Lower lobe of right lung (tissue), 2 donors: ENCODE measurements at regions not wholly inside any gene's neighbourhood (a gene's known extent, or its start where the extent isn't known, plus 50 kb on each side); places are given as distances from the start of the nearest gene placed in this dataset.
"Not testable (repeated sequence)": the region's sequence is repeated elsewhere in the genome, so short reads cannot be mapped to it uniquely, and the experiment has no call there.

ENCODE experiments used
- ATAC-seq, 2 donors: fragments of 200-7000 bp; cut with Tn5 transposase; one replicate each; pipeline ENCODE4 v1.9.1; 2020 to 2022; ENCODE audit warnings: mild to moderate bottlenecking in 2 of 2, moderate library complexity in 2 of 2
- DNase-seq: peaks from one replicate; pipeline ENCODE4 v3.0.0-alpha.2; 2020
- H3K27ac ChIP-seq: fragments of 200-600 bp; one replicate; pipeline ENCODE4 v1.8.0; 2022
- H3K27me3 ChIP-seq: fragments of 200-600 bp; one replicate; pipeline ENCODE4 v1.8.0; 2022; ENCODE audit warnings: low read depth
- H3K36me3 ChIP-seq: fragments of 200-600 bp; one replicate; pipeline ENCODE4 v1.8.0; 2022; ENCODE audit warnings: mild to moderate bottlenecking
- H3K4me1 ChIP-seq: fragments of 200-600 bp; one replicate; pipeline ENCODE4 v1.8.0; 2022
- H3K4me3 ChIP-seq: fragments of 200-600 bp; one replicate; pipeline ENCODE4 v1.8.0; 2022; ENCODE audit warnings: mild to moderate bottlenecking
- H3K9me3 ChIP-seq: fragments of 200-600 bp; one replicate; pipeline ENCODE4 v1.8.0; 2022
- intact Hi-C: fragments of 100-400 bp; cut with DNase I; formaldehyde crosslinking; loops from one replicate; pipeline ENCODE4 v1.11.0; 2022
- TF ChIP-seq, protein P1 (sequence below): fragments of 200-600 bp; IDR thresholded peaks from one replicate; pipeline ENCODE4 v1.8.0; 2022; ENCODE audit warnings: antibody characterized with exemption, mild to moderate bottlenecking
- donor health status: DM: no; HTN: yes; CAD: no; lungs with severe emphysema.

GRCh38 chr7:65279795-65280194 is 93.9 kb upstream of the ZNF92 start:
- ATAC-seq (no peak), DNase-seq (no peak)
- intact Hi-C loops = no loop called here
- peaks cover 6% of the 10 kb centered on the region for H3K27me3 ChIP-seq
- no peaks in the 10 kb centered on the region for H3K36me3 ChIP-seq
- no peak overlapping the region for H3K27ac ChIP-seq
- TF ChIP-seq, protein P1, sequence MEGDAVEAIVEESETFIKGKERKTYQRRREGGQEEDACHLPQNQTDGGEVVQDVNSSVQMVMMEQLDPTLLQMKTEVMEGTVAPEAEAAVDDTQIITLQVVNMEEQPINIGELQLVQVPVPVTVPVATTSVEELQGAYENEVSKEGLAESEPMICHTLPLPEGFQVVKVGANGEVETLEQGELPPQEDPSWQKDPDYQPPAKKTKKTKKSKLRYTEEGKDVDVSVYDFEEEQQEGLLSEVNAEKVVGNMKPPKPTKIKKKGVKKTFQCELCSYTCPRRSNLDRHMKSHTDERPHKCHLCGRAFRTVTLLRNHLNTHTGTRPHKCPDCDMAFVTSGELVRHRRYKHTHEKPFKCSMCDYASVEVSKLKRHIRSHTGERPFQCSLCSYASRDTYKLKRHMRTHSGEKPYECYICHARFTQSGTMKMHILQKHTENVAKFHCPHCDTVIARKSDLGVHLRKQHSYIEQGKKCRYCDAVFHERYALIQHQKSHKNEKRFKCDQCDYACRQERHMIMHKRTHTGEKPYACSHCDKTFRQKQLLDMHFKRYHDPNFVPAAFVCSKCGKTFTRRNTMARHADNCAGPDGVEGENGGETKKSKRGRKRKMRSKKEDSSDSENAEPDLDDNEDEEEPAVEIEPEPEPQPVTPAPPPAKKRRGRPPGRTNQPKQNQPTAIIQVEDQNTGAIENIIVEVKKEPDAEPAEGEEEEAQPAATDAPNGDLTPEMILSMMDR = no peak
- no peaks in the 10 kb centered on the region for H3K4me1 ChIP-seq
- H3K4me3 ChIP-seq = no peak overlapping the region
- no peaks in the 10 kb centered on the region for H3K9me3 ChIP-seq

GRCh38 chr7:65276822-65277221 is 96.8 kb upstream of the ZNF92 start:
- Histone ChIP-seq H3K9me3 (no peaks in the 10 kb centered on the region), H3K27me3 (peaks cover 11% of the 10 kb centered on the region), H3K27ac (no peak overlapping the region), H3K4me3 (no peak overlapping the region), H3K4me1 (no peaks in the 10 kb centered on the region), H3K36me3 (no peaks in the 10 kb centered on the region)
- TF ChIP-seq, protein P1 = no peak
- intact Hi-C loops = no loop called here
- no peak for ATAC-seq
- DNase-seq = no peak

DNA sequence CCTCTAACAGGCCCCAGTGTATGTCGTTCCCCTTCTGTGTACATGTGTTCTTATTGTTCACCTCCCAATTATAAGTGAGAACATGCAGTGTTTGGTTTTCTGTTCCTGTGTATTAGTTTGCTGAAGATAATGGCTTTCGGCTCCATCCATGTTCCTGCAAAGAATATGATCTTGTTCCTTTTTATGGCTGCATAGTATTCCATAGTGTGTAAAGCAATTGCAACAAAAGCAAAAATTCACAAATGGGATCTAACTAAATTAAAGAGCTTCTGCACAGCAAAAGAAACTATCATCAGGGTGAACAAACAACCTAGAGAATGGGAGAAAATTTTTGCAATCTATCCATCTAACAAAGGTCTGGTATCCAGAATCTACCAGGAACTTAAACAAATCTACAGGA is 102.2 kb upstream of the ZNF92 start:
- H3K4me1 ChIP-seq, ATAC-seq, H3K9me3 ChIP-seq, H3K36me3 ChIP-seq, intact Hi-C loops, DNase-seq, H3K4me3 ChIP-seq, H3K27ac ChIP-seq: not testable (repeated sequence)
- peaks cover 37% of the 10 kb centered on the region for H3K27me3 ChIP-seq

DNA sequence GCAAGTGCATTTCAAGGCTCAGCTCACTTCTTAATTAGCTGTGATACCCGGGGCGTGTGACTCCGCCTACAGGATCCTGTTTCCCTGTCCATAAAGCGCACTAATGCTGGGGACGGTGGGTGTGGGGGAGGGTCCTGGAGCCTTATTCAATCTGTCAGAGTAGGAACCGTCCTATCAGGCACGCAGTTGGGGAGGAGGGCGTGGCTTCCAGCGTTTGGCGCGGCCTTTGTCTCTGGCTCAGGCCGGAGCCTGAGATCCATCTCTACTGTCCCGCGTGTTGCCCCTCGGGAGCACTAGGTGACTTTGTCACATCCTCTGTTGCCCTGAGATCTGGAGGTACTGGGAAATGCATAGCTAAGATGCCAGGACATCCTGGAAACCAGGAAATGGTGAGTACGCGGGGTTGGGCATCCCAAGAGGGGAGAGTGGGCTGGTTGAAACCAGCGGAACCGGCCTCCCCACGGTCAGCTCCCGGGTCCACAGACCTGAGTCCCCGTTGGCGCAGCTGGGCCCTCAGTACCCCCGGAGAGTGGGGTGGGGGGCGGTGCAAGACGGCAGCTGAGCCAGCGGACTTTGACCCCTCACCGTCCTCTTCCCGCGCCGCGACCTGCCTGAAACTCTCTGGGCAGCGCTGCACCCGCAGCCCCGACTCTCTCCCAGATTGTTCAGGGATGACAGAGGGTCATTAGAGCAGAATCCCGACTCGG is 104.4 kb upstream of the ZNF92 start:
- peaks cover 37% of the 10 kb centered on the region for H3K27me3 ChIP-seq
- H3K9me3 ChIP-seq = no peaks in the 10 kb centered on the region
- peaks cover 7% of the 10 kb centered on the region for H3K4me1 ChIP-seq
- TF ChIP-seq, protein P1 = no peak
- intact Hi-C loops = no loop called here
- H3K27ac ChIP-seq = no peak overlapping the region
- peak overlapping the region; percentile 31 for H3K4me3 ChIP-seq
- H3K36me3 ChIP-seq = no peaks in the 10 kb centered on the region
- ATAC-seq (peak; percentile 49 to 53), DNase-seq (peak; percentile 46)

GRCh38 chr7:65268782-65269149 is 104.9 kb upstream of the ZNF92 start:
- peaks cover 37% of the 10 kb centered on the region for H3K27me3 ChIP-seq
- DNase-seq = peak; percentile 4
- H3K4me3 ChIP-seq = no peak overlapping the region

DNA sequence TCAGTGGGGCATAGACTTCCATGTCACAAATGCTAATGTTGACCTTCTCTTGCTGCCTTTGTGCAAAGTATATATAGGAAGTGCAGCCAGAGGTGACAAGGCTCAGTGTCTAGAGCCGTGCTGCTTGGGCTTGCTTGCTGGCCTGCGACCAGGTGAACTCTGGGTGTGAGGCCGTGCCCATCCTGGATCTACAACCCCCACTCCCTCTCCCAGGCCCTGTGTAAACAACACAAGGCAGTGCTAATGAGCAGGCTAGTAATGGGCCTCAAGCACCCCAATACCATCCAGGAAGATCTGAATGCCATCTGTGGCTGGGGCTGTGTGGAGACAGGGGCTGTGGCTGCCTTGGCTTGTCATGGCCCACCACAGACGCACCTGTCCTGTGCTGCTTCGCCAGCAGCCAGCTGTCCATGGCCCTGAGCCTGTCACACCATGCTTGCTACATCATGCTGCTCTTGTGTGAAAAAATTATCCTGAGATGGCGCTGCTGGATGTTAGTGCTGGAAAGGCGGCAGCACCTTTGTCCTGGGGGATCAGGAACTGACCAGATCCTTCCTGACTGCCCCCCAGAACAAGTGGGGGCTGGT is 107.6 kb upstream of the ZNF92 start:
- Histone ChIP-seq H3K4me1 (peaks cover 7% of the 10 kb centered on the region), H3K27ac (no peak overlapping the region), H3K27me3 (peaks cover 26% of the 10 kb centered on the region), H3K4me3 (no peak overlapping the region), H3K36me3 (no peaks in the 10 kb centered on the region), H3K9me3 (no peaks in the 10 kb centered on the region)
- DNase-seq (peak; percentile 36), ATAC-seq (no peak)
- TF ChIP-seq, protein P1 = no peak
- intact Hi-C loops = no loop called here

More at GRCh38 chr7:65268782-65269149, 104.9 kb upstream of the ZNF92 start:
- H3K36me3 ChIP-seq = no peaks in the 10 kb centered on the region
- no peaks in the 10 kb centered on the region for H3K9me3 ChIP-seq
- TF ChIP-seq, protein P1 = no peak
- peaks cover 7% of the 10 kb centered on the region for H3K4me1 ChIP-seq
- intact Hi-C loops = no loop called here
- ATAC-seq = no peak
- H3K27ac ChIP-seq = no peak overlapping the region
